SU-DHL-6 (cell line): ENCODE measurements at regions not wholly inside any gene's neighbourhood (a gene's known extent, or its start where the extent isn't known, plus 50 kb on each side); places are given as distances from the start of the nearest gene placed in this dataset.

Experiments used
- H2AFZ ChIP-seq: fragments of 200-600 bp; sonication (generic); 2 replicates; pipeline ENCODE4 v1.6.1; 2014; ENCODE audit warnings: low read depth, mild to moderate bottlenecking, moderate library complexity, mixed read lengths, antibody characterized with exemption, low read length; ENCODE audit not compliant: severe bottlenecking
- H3F3A ChIP-seq: fragments of 200-600 bp; shearing (Covaris generic); 2 replicates; pipeline ENCODE4 v1.6.0; 2016; ENCODE audit warnings: antibody characterized with exemption, mild to moderate bottlenecking; ENCODE audit not compliant: insufficient read depth
- H3K27ac ChIP-seq: fragments of 200-600 bp; sonication (generic); 2 replicates; pipeline ENCODE4 v1.5.1; 2016; ENCODE audit warnings: low read depth, mild to moderate bottlenecking, low read length, moderate library complexity, mixed read lengths
- H3K27me3 ChIP-seq: fragments of 200-600 bp; sonication (generic), shearing (Covaris generic); 2 replicates; pipeline ENCODE4 v1.6.0; 2014; ENCODE audit warnings: mild to moderate bottlenecking, low read length
- H3K36me3 ChIP-seq: fragments of 200-600 bp; sonication (generic); 2 replicates; pipeline ENCODE4 v1.6.1; 2014; ENCODE audit warnings: mild to moderate bottlenecking, low read length, mixed read lengths
- H3K4me2 ChIP-seq: fragments of 300-600, 200-600 bp; shearing (Covaris generic), sonication (generic); 2 replicates; pipeline ENCODE4 v1.6.0; 2014; ENCODE audit warnings: low read length, low read depth, mild to moderate bottlenecking; ENCODE audit not compliant: poor library complexity, severe bottlenecking
- H3K4me3 ChIP-seq: fragments of 200-600 bp; sonication (generic); 2 replicates; pipeline ENCODE4 v1.5.1; 2014; ENCODE audit warnings: antibody characterized with exemption, low read length, mild to moderate bottlenecking, mixed read lengths; ENCODE audit not compliant: insufficient read depth, poor library complexity, severe bottlenecking
- H3K79me2 ChIP-seq: fragments of 200-600 bp; sonication (generic); 2 replicates; pipeline ENCODE4 v1.6.1; 2014; ENCODE audit warnings: mild to moderate bottlenecking, low read length, moderate library complexity; ENCODE audit not compliant: insufficient read depth
- H3K9ac ChIP-seq: fragments of 200-600 bp; sonication (generic); 2 replicates; pipeline ENCODE4 v1.7.0; 2014; ENCODE audit warnings: mild to moderate bottlenecking, low read length
- H3K9me2 ChIP-seq: fragments of 200-600 bp; sonication (generic); replicated peaks from 2 replicates; pipeline ENCODE4 v1.6.1; 2014; ENCODE audit warnings: low read length; ENCODE audit not compliant: insufficient read depth
- H3K9me3 ChIP-seq: fragments of 200-600 bp; sonication (generic); 2 replicates; pipeline ENCODE4 v1.6.1; 2014; ENCODE audit warnings: low read length, mixed read lengths; ENCODE audit not compliant: insufficient read depth
- H4K20me1 ChIP-seq: fragments of 200-600 bp; sonication (generic); 2 replicates; pipeline ENCODE4 v1.6.1; 2014; ENCODE audit warnings: low read depth, mild to moderate bottlenecking, antibody characterized with exemption, low read length, moderate library complexity, mixed read lengths
- EZH2phosphoT487 ChIP-seq: fragments of 200-600 bp; sonication (generic), shearing (Covaris generic); conservative IDR thresholded peaks from 2 replicates; pipeline ENCODE4 v1.6.1; 2018; ENCODE audit warnings: mild to moderate bottlenecking, antibody characterized with exemption, low read length, moderate library complexity, mixed read lengths
- TF ChIP-seq, protein P1 (sequence below): fragments of 200-600 bp; sonication (generic); IDR thresholded peaks from one replicate; pipeline ENCODE4 v1.5.1; 2017; ENCODE audit warnings: antibody characterized with exemption, mild to moderate bottlenecking, low read length, moderate library complexity; ENCODE audit not compliant: insufficient read depth, poor library complexity, severe bottlenecking

DNA sequence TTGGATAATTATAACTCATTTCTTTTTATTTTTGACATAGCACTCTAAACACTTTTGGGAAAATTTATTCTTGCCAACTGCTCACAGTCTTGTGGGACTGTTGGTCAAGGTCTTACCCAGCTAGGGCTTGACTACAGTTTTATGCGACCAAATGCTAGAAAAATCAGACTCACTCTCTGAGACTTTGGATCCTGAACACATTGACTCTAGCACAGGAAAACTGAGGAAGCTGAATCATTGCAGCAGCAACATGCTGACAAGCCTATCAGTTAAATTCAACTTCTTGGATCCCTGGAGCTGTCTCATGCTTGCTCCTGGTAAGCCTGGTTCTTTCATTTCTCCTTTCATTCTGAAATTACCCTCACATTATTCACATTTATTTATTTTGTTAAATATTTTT lies 120.7 kb upstream of the TMTC2 start:
- TF ChIP-seq, protein P1, sequence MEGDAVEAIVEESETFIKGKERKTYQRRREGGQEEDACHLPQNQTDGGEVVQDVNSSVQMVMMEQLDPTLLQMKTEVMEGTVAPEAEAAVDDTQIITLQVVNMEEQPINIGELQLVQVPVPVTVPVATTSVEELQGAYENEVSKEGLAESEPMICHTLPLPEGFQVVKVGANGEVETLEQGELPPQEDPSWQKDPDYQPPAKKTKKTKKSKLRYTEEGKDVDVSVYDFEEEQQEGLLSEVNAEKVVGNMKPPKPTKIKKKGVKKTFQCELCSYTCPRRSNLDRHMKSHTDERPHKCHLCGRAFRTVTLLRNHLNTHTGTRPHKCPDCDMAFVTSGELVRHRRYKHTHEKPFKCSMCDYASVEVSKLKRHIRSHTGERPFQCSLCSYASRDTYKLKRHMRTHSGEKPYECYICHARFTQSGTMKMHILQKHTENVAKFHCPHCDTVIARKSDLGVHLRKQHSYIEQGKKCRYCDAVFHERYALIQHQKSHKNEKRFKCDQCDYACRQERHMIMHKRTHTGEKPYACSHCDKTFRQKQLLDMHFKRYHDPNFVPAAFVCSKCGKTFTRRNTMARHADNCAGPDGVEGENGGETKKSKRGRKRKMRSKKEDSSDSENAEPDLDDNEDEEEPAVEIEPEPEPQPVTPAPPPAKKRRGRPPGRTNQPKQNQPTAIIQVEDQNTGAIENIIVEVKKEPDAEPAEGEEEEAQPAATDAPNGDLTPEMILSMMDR: no peak
- no peak overlapping the region for H3K27ac ChIP-seq
- H3K36me3 ChIP-seq: no peaks in the 10 kb centered on the region
- H3K9me3 ChIP-seq: no peaks in the 10 kb centered on the region
- H3K9me2 ChIP-seq: no peaks in the 10 kb centered on the region
- H4K20me1 ChIP-seq: no peaks in the 10 kb centered on the region
- H2AFZ ChIP-seq: no peak overlapping the region
- H3K4me2 ChIP-seq: no peak overlapping the region
- H3K27me3 ChIP-seq: no peaks in the 10 kb centered on the region
- H3F3A ChIP-seq: no peaks in the 10 kb centered on the region
- no peak overlapping the region for H3K4me3 ChIP-seq
- H3K79me2 ChIP-seq: no peaks in the 10 kb centered on the region
- H3K9ac ChIP-seq: no peak overlapping the region

DNA sequence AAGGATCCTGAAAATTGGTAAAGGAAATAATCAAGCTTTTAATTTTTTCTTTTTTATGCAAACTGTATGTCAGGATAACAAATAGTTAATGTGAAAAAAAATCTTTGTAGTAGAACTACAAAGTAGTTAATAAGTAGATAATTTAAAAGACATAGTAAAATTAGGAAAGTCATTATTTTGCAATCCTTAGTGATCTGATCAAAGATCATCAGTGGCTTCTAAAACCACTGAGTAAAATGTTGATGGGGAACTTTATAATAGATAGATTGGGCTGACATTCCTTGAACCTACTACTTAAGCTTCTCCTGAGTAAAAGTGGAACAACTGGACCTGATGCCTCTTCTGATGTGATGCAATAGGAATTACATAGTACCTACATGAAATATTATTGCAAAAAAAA lies 119.0 kb upstream of the TMTC2 start:
- Histone ChIP-seq H3F3A (no peaks in the 10 kb centered on the region), H3K9me2 (no peaks in the 10 kb centered on the region), H3K4me2 (no peak overlapping the region), H2AFZ (no peak overlapping the region), H3K9ac (no peak overlapping the region), H3K27ac (no peak overlapping the region), H4K20me1 (no peaks in the 10 kb centered on the region), H3K79me2 (no peaks in the 10 kb centered on the region), H3K4me3 (no peak overlapping the region), H3K36me3 (no peaks in the 10 kb centered on the region), H3K9me3 (no peaks in the 10 kb centered on the region), H3K27me3 (no peaks in the 10 kb centered on the region)
- TF ChIP-seq, protein P1: no peak
- TF ChIP-seq EZH2phosphoT487: no peak

DNA sequence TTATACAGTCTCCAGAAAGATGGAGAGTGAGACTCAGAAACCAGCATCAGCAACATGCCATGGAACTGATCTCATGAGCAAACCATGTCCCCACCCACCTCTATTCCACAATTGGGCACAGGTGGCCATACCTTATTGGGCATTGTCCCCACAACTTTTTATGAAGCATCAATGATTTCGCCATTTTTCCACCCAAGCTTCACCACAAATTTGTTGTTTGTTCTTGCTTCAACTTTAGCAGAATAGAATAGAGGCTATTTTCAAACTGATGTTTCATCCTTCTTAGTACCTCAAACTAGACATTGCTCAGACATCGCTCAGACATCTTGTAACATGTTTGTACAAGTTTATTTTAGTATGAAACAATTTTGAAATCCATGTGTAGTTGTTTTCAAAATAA lies 112.5 kb upstream of the TMTC2 start:
- H3K4me3 ChIP-seq: no peak overlapping the region
- H2AFZ ChIP-seq: no peak overlapping the region
- H3K36me3 ChIP-seq: no peaks in the 10 kb centered on the region
- no peaks in the 10 kb centered on the region for H3K79me2 ChIP-seq
- no peaks in the 10 kb centered on the region for H3K27me3 ChIP-seq
- no peaks in the 10 kb centered on the region for H3F3A ChIP-seq
- TF ChIP-seq EZH2phosphoT487: no peak
- TF ChIP-seq, protein P1: no peak
- no peak overlapping the region for H3K9ac ChIP-seq
- H4K20me1 ChIP-seq: no peaks in the 10 kb centered on the region
- no peaks in the 10 kb centered on the region for H3K9me2 ChIP-seq
- H3K9me3 ChIP-seq: no peaks in the 10 kb centered on the region
- H3K27ac ChIP-seq: no peak overlapping the region
- H3K4me2 ChIP-seq: no peak overlapping the region

DNA sequence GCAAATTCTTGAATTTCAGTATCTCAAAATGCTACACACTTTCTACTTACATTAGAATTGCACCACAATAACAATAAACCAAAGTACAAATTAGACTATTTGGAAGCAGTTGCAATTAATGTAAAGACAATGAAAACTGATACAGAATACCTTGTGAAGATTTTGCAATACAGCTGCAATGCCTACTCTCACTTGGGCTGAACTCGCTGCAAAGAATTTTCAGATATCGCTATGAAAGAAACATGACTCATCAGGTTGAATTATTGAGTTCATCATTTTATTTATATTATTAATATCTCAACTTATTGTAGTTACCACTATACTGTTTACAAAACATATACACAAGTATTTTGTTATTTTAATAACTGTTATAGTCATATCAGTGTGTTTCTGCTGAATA lies 108.0 kb upstream of the TMTC2 start:
- H3K27ac ChIP-seq: no peak overlapping the region
- no peak overlapping the region for H3K4me2 ChIP-seq
- no peaks in the 10 kb centered on the region for H4K20me1 ChIP-seq
- no peaks in the 10 kb centered on the region for H3F3A ChIP-seq
- no peaks in the 10 kb centered on the region for H3K9me3 ChIP-seq
- H2AFZ ChIP-seq: no peak overlapping the region
- no peaks in the 10 kb centered on the region for H3K79me2 ChIP-seq
- no peaks in the 10 kb centered on the region for H3K27me3 ChIP-seq
- H3K36me3 ChIP-seq: no peaks in the 10 kb centered on the region
- no peaks in the 10 kb centered on the region for H3K9me2 ChIP-seq
- H3K4me3 ChIP-seq: no peak overlapping the region
- no peak for TF ChIP-seq EZH2phosphoT487
- TF ChIP-seq, protein P1: no peak
- H3K9ac ChIP-seq: no peak overlapping the region
